Esophagus squamous epithelium (tissue), 4 donors: ENCODE measurements at regions not wholly inside any gene's neighbourhood (a gene's known extent, or its start where the extent isn't known, plus 50 kb on each side); places are given as distances from the start of the nearest gene placed in this dataset.

Experiments used
- CTCF ChIP-seq, 6 experiments: fragments of 450-650 bp in 4 of 6; fragments of 200-600 bp in 2 of 6; sonication (generic) in 2 of 6; IDR thresholded peaks; one replicate each; pipeline ENCODE4 v1.5.1; 2016 to 2019; ENCODE audit warnings: antibody characterized with exemption in 6 of 6, mild to moderate bottlenecking in 4 of 6, moderate library complexity in 4 of 6
- POLR2A ChIP-seq, 4 donors: fragments of 450-650 bp; IDR thresholded peaks; one replicate each; pipeline ENCODE4 v1.6.1; 2017; ENCODE audit warnings: antibody characterized with exemption in 4 of 4, mild to moderate bottlenecking in 4 of 4, moderate library complexity in 3 of 4

GRCh38 chr16:64626776-64627175 lies 495.1 kb downstream of the CDH11 start:
- TF ChIP-seq CTCF (IDR thresholded peaks at IDR 0.05) (no peak), POLR2A (IDR thresholded peaks at IDR 0.05) (no peak)
